ENCODE measurements at regions not wholly inside any gene's neighbourhood (a gene's known extent, or its start where the extent isn't known, plus 50 kb on each side); places are given as distances from the start of the nearest gene placed in this dataset.

DNA sequence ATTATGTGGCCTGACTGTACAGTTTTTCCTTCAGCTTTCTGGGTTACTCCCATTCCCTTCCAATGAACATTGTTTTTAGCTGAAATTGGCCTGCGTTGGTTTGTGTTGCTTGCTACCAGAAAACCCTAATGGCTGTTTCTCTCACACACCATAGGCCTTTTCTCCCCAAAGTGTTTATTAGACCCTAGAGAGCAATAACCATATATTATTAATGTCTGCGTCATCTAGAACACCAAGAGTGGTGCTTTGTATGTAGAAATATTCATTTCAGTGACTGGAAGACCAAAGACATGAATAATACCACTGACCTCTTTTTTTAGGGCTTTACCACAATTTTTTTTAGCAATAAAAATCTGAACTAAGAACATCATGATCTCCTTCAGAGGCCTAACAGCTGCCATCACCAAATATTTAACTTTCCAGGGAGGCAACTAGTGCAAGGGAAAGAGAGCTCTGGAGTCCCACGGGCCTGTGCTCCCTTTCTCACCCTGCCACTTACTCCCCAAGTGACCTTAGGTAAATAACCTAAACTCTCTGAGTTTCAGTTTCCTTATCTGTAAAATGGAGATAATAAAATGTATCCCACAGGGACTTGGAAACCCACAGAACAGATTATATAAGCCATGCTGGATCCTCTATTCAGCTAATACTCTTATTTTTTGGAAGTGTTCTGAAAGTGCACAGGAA, 201.9 kb upstream of the ISL1 start:
- TF ChIP-seq HDGF (IDR thresholded peaks at IDR 0.05) (no peak), MEF2B (IDR thresholded peaks at IDR 0.05; ENCODE audit: partially characterized antibody, poor library complexity, severe bottlenecking) (peak; percentile 22)
- Histone ChIP-seq H3K4me3 (no peak overlapping the region), H3K9me3 (replicated peaks; ENCODE audit: control insufficient read depth, insufficient read depth, low read length) (no peaks in the 10 kb centered on the region), H3K79me2 (ENCODE audit: control insufficient read depth, insufficient read depth, low read length) (no peaks in the 10 kb centered on the region), H3K27ac (ENCODE audit: control insufficient read depth, insufficient read depth) (no peak overlapping the region), H4K20me1 (ENCODE audit: control insufficient read depth, insufficient read depth) (no peaks in the 10 kb centered on the region), H3K4me2 (ENCODE audit: control insufficient read depth, insufficient read depth) (no peak overlapping the region), H3K4me1 (ENCODE audit: control insufficient read depth, insufficient read depth, low read length) (no peaks in the 10 kb centered on the region), H3K36me3 (ENCODE audit: control insufficient read depth in 2 of 2, insufficient read depth in 2 of 2, low read length in 1 of 2) (no peaks in the 10 kb centered on the region), H3K9ac (ENCODE audit: control insufficient read depth, insufficient read depth, low read length) (no peak overlapping the region), H2AFZ (ENCODE audit: control insufficient read depth, low read depth, low read length) (no peak overlapping the region), H3K27me3 (replicated peaks in 1 of 2; ENCODE audit: control insufficient read depth in 2 of 2, insufficient read depth in 2 of 2, low read length in 1 of 2) (no peaks in the 10 kb centered on the region)
- no peak for DNase-seq (ENCODE audit: low read depth, low spot score)
- no peak for FAIRE-seq
- no TSS peak for BruUV-seq (replicated peaks)
- peak; percentile 48; the same call in 2 of the 3 replicates for ATAC-seq
- WGBS (ENCODE audit: insufficient coverage, insufficient replicate concordance, low lambda C conversion rate, missing lambda C conversion rate), result 29% methylated on average over 3 of the region's 3 CpGs
- ChIA-PET POLR2A (no interaction called here), CTCF (interaction anchor here (1.7 kb wide), 1 partner anchor 12 kb away, joined by 4 read pairs; no protein-coding TSS in a partner anchor), SMC1A (ENCODE audit: uncharacterized antibody, unreplicated experiment) (no interaction called here), RAD21 (ENCODE audit: unreplicated experiment) (no interaction called here)
- intact Hi-C loops (cut with micrococcal nuclease; ENCODE audit: unreplicated experiment) (no loop called here), in situ Hi-C loops (cut with MboI) (no loop called here)

DNA sequence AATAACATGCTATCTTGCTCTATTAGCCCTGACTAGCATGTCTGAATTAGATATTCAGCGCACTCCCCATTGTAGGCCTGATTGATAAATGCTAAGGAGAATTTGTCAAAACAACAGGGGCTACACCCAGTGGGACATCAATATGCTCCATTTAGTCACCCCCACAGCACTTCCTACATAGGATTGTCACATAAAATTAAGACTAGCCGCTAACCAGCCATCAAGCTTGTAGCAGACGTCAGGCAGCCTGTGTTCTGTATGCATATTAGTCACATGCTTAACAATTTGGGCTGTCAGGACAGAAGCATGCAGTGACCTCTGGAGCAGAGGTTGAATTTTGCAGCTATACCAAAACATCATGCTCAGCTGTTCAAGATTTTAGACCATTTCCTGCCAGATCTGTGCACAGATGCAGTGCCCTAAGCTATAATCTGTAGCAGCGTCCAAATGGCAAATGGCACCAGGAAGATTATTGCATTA, 197.4 kb upstream of the ISL1 start:
- intact Hi-C loops (cut with micrococcal nuclease; ENCODE audit: unreplicated experiment), result no loop called here
- no peak overlapping the region for H2AFZ ChIP-seq (ENCODE audit: control insufficient read depth, low read depth, low read length)
- WGBS (ENCODE audit: insufficient coverage, insufficient replicate concordance, low lambda C conversion rate, missing lambda C conversion rate), result 57% methylated on average over 4 of the region's 4 CpGs
- H3K9ac ChIP-seq (ENCODE audit: control insufficient read depth, insufficient read depth, low read length), result no peak overlapping the region
- DNase-seq (ENCODE audit: low read depth, low spot score) (no peak), ATAC-seq (no peak), FAIRE-seq (no peak)
- CTCF ChIA-PET, result no interaction called here
- SMC1A ChIA-PET (ENCODE audit: uncharacterized antibody, unreplicated experiment), result no interaction called here
- POLR2A ChIA-PET, result no interaction called here
- H3K27me3 ChIP-seq (replicated peaks in 1 of 2; ENCODE audit: control insufficient read depth in 2 of 2, insufficient read depth in 2 of 2, low read length in 1 of 2), result no peaks in the 10 kb centered on the region
- H4K20me1 ChIP-seq (ENCODE audit: control insufficient read depth, insufficient read depth), result no peaks in the 10 kb centered on the region
- in situ Hi-C loops (cut with MboI), result no loop called here
- TF ChIP-seq, protein P1, sequence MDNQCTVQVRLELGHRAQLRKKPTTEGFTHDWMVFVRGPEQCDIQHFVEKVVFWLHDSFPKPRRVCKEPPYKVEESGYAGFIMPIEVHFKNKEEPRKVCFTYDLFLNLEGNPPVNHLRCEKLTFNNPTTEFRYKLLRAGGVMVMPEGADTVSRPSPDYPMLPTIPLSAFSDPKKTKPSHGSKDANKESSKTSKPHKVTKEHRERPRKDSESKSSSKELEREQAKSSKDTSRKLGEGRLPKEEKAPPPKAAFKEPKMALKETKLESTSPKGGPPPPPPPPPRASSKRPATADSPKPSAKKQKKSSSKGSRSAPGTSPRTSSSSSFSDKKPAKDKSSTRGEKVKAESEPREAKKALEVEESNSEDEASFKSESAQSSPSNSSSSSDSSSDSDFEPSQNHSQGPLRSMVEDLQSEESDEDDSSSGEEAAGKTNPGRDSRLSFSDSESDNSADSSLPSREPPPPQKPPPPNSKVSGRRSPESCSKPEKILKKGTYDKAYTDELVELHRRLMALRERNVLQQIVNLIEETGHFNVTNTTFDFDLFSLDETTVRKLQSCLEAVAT (IDR thresholded peaks at IDR 0.05), result no peak
- no peak for TF ChIP-seq MEF2A (IDR thresholded peaks at IDR 0.05; ENCODE audit: insufficient read depth, low read depth, low read length)
- H3K36me3 ChIP-seq (ENCODE audit: control insufficient read depth in 2 of 2, insufficient read depth in 2 of 2, low read length in 1 of 2), result no peaks in the 10 kb centered on the region
- no peak overlapping the region for H3K4me2 ChIP-seq (ENCODE audit: control insufficient read depth, insufficient read depth)
- no TSS peak for BruUV-seq (replicated peaks)
- H3K27ac ChIP-seq (ENCODE audit: control insufficient read depth, insufficient read depth), result no peak overlapping the region
- H3K4me1 ChIP-seq (ENCODE audit: control insufficient read depth, insufficient read depth, low read length), result no peaks in the 10 kb centered on the region
- no peak overlapping the region for H3K4me3 ChIP-seq
- H3K79me2 ChIP-seq (ENCODE audit: control insufficient read depth, insufficient read depth, low read length), result no peaks in the 10 kb centered on the region
- RAD21 ChIA-PET (ENCODE audit: unreplicated experiment), result no interaction called here
- no peaks in the 10 kb centered on the region for H3K9me3 ChIP-seq (replicated peaks; ENCODE audit: control insufficient read depth, insufficient read depth, low read length)

All from GM12878 (cell line).